Globus pallidus (tissue), 1 donor: ENCODE measurements at regions not wholly inside any gene's neighbourhood (a gene's known extent, or its start where the extent isn't known, plus 50 kb on each side); places are given as distances from the start of the nearest gene placed in this dataset.
"Not testable (repeated sequence)": the region's sequence is repeated elsewhere in the genome, so short reads cannot be mapped to it uniquely, and the experiment has no call there.

Source experiments
- DNase-seq: peaks from one replicate; pipeline ENCODE4 v3.0.0-alpha.2; 2015; ENCODE audit warnings: low spot score

DNA sequence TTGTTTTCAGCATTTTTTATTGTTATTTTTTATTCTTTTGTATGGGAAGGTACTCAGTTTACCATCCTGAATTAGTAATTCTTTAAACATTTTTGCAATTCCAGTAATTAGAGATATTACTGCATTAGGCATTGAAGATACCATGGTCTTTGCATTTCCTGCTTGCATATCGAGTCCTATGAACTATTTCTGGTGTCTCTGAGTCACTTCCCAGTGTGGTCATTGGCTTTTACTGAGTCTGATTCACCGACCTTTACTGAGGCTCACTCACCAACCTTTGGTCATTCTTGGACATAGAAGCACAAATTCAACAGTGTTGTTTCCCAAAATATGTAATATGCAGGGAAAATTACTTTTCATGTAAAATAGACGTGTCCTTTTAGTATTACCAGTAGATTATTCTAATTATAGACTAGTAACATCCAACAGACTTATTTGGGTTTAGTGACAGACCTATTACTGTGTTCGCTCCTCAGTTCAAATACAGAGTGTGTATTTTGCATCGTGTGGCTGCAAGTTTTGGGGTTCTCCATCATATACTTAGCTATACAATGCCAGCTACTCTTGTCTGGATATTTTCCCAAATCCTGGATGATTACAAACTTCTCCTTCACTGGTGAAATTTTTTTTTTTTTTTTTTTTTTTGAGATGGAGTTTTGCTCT, 180.7 kb upstream of the PRSS1 start:
- no peak for DNase-seq

DNA sequence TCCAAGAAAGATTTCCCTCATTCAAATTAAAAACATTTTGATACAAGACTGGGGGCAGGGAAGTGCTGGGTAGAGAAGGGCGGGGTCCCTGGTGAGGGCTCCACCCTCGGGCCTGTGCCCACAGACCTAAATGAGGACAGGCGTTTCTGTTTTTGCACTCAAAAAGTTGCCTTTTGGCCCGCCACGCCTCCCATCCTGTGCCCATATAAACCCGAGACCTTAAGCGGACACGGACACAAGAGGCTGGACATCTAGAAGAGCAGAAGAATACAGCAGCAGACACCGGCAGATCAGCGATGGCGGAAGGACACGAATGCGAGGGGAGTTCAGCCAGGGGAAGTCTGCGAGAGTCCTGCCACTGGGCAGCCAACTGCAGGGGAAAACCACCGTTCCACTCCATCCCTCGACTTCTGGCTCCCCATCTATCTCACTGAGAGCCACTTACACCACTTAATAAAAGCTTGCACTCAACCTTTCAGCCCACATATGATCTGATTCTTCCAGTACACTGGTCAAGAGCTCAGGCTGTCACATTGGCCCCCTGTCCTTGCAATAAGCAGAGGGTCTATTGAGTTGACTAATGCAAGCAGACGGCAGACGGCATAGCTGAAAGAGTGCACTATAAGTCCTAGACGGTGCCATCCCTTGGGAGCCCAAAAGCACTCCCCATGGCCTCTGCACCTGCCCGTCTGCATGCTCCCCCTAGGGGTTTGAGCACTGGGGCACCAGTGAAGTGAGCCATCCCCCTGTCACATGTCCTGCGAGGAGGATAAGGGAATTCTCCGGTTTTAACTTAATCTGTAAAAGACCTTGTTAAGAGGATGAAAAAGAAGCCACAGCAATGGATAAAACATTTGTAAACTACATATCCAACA, 181.8 kb upstream of the PRSS1 start:
- no peak for DNase-seq

GRCh38 chr7:142566271-142566670, 183.0 kb upstream of the PRSS1 start:
- DNase-seq, result no peak

DNA sequence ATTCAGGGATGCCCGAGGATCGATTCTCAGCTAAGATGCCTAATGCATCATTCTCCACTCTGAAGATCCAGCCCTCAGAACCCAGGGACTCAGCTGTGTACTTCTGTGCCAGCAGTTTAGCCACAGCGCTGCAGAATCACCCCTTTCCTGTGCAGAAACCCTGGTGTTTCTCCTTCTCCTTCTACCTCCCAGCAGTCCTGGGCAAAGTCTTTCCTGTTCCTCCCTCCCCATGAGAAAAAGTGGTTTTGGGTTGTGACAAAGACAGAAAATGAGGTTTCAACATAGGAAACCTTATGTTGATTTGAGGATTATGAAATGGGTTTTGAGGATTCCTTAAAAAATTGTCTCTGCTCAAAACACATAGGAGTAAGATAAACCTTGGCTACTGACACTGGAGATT, 185.1 kb upstream of the PRSS1 start:
- not testable (repeated sequence) for DNase-seq

GRCh38 chr7:142563470-142563869, 185.8 kb upstream of the PRSS1 start:
- DNase-seq, result no peak

GRCh38 chr7:142562688-142563087, 186.6 kb upstream of the PRSS1 start:
- no peak for DNase-seq

DNA sequence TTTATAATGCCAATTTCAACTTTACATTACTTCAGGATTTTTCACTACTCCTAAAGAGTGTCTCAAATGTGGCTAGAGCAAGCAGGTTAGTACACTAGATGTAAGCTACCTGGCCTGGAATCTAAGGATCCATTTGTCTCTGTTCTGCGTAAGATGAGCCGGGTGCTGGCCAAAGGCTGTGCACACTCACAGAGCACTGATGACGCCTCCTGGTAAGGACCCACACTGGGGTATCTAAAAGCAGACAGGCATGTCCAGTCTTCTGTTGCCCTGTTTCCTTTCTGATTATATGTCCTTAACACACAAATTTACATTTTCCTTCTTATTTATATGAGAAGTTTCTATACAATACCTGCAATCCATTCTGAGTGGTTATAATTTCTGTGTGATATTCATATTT, 187.9 kb upstream of the PRSS1 start:
- DNase-seq, result not testable (repeated sequence)

- not testable (repeated sequence) for DNase-seq
Observed at GRCh38 chr7:142560770-142561169, 188.5 kb upstream of the PRSS1 start.

DNA sequence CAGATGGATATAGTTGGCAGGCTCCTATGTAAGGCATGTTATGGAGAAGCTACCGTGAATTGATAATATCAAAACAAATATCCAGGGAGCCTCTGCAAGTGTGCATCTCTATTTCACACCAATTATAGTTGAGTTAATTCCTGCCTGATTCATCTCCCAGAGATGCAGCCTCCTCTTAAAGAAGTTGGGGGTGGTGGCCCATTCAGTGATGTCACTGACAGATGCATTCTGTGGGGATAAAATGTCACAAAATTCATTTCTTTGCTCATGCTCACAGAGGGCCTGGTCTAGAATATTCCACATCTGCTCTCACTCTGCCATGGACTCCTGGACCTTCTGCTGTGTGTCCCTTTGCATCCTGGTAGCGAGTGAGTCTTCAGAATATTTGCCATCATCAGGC, 189.1 kb upstream of the PRSS1 start:
- DNase-seq, result no peak

DNA sequence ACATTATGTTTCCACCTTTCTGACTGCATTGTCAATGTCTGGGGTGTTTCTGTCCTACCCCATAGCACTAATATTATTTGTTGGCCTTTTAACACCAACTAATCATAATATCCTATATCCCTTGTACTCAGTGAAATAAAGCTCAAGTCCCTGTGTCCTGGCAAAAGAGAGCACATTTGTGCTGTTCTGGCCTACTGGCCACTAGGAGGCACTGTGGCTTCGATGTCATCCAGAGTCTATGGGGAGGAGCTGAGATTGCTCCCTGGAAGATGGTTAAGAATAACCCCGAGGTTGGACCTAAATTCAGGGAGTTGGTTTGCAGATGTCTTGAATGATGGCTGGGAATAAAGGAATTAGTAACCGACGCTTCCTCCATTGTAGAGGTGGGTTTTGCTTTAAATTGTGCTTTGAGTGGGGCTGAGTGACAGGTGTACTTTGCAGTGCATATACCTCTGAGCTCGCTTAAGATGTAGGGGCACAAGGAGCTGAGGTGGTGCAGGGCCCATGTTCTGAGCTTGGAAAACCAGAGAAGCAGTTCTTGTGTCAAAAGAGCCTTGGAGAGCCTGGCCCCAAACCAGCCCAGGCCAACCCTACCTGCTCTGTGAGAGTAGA, 191.2 kb upstream of the PRSS1 start:
- peak; percentile 8 for DNase-seq

- DNase-seq, result no peak
Observed at GRCh38 chr7:142556740-142557139, 192.5 kb upstream of the PRSS1 start.

GRCh38 chr7:142554560-142555532, 194.4 kb upstream of the PRSS1 start:
- DNase-seq, result no peak

DNA sequence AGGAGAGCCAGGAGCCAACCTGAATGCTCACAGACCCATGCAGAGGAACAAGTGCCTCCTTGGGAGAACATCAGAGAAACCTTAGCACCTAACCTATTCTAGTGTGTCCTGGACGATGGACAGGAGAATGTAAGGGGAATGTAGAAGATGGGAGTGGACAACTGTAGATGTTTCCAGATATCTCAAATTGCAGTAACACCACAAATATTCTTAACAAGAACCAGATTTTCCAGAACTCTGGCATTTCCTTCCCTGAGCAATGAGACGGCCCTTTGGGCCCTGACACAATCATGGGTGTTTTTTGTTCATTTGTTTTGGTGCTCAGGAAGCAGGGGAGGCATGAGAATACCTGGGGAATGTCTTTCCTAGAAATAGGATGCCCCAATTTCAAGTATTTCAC, 196.1 kb upstream of the PRSS1 start:
- no peak for DNase-seq

- no peak for DNase-seq
Observed at GRCh38 chr7:142548978-142549377, 200.3 kb upstream of the PRSS1 start.

GRCh38 chr7:142546452-142546851, 202.8 kb upstream of the PRSS1 start:
- no peak for DNase-seq

DNA sequence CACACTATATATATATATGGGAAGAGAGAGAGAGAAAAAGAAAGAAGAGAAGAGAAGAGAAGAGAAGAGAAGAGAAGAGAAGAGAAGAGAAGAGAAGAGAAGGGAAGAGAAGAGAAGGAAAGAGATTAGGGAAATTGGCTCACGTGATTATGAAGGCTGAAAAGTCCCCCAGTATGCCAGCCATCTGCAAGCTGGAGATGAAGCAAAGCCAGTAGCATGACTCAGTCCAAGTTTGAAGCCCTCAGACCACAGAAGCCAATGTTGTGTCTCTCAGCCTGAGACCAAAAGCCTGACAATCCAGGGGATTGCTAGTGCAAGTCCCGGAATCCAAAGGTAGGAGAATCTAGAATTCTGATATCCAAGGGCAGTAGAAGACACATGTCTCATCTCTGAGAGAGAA, 206.3 kb upstream of the PRSS1 start:
- no peak for DNase-seq

GRCh38 chr7:142542105-142542504, 207.2 kb upstream of the PRSS1 start:
- no peak for DNase-seq

- no peak for DNase-seq
Observed at GRCh38 chr7:142540371-142540770, 208.9 kb upstream of the PRSS1 start.

DNA sequence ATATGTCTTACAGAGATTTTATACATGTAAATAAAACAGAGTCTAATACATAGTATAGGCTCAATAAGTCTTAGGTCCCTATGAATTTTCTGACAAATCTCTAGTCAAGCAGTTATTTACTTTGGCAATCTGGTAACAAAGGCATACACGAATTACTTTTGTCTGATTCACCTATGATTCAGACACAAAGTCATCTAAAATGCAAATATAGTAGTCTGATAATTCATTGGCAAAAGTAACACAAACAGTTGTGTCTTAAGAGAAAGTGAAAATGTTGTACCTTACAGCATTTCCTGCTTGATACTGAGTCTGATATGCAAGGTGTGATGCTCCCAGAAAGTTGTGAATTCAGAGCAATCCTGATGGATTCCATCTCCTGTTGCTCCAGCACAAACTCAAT, 209.4 kb upstream of the PRSS1 start:
- DNase-seq, result no peak

DNA sequence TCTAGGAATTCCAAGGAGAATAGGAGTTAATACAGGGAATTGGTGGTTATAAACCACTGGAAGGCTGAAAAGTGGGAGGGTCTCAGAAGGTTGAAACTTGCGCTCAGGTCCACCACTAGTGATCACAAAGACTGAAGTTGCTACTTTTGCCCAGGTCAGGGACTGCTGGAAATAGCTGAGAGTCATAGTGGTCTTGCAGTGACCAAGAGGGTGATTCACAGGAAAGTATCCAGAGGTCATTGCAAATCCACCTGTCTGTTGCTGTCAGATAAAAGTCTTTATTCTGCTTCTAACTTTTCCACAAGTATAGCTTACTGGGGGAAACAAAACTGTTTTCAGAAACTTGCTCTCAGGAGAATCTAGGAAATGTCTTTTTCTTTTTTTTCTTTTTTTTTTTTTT, 211.5 kb upstream of the PRSS1 start:
- DNase-seq, result no peak

DNA sequence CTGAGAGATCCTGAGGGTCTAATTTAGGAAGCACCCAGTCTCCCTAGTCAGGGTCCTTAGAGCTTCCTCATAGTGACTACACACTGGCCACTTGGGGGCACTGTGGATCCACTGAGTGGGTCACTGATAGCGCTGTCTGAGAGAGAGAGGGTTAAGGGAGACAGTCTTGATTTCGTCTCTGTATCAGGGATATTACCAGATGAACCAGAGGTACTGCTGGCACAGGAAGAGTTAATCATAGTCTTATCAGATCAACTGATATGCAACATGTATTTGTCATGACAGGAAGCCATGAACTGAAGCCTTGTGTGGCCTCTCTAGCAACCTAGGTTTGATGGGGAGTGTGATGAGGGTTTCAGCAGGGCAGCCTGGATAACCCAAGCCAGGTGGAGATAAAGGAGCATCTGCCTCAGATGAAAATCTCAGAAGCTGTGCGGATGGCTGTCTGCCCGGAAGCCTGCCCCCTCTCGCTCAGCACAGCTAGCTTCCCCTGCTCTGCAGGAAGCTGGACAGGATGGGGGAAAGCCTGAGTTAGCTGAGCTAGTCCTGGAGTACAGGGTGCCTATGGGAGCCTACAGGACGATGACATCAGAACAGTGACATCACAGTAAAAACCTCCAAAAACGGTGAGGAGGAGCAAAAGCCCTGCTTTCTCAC, 214.0 kb upstream of the PRSS1 start:
- DNase-seq, result no peak
